HG02840 (cell line): ENCODE measurements at regions not wholly inside any gene's neighbourhood (a gene's known extent, or its start where the extent isn't known, plus 50 kb on each side); places are given as distances from the start of the nearest gene placed in this dataset.
"Not testable (repeated sequence)": the region's sequence is repeated elsewhere in the genome, so short reads cannot be mapped to it uniquely, and the experiment has no call there.

Source experiments
- ATAC-seq: cut with Tn5 transposase; IDR thresholded peaks from one replicate; pipeline ENCODE4 v1.9.1; 2021; ENCODE audit warnings: mild to moderate bottlenecking, moderate library complexity, moderate number of reproducible peaks; ENCODE audit not compliant: unreplicated experiment, low FRiP score

GRCh38 chr22:49015993-49016908, 811.4 kb downstream of the BRD1 start:
- no peak for ATAC-seq

GRCh38 chr22:49015459-49015858, 812.2 kb downstream of the BRD1 start:
- ATAC-seq = no peak

- no peak for ATAC-seq
These were observed 813.2 kb downstream of the BRD1 start for GRCh38 chr22:49014227-49015201.

- no peak for ATAC-seq
These were observed 814.0 kb downstream of the BRD1 start for GRCh38 chr22:49013707-49014106.

- ATAC-seq = no peak
These were observed 814.8 kb downstream of the BRD1 start for GRCh38 chr22:49012712-49013395.

GRCh38 chr22:49011769-49012648, 815.7 kb downstream of the BRD1 start:
- no peak for ATAC-seq

- no peak for ATAC-seq
These were observed 816.3 kb downstream of the BRD1 start for GRCh38 chr22:49011379-49011768.

GRCh38 chr22:49010901-49011300, 816.8 kb downstream of the BRD1 start:
- no peak for ATAC-seq

GRCh38 chr22:49010070-49010863, 817.4 kb downstream of the BRD1 start:
- no peak for ATAC-seq

GRCh38 chr22:49009359-49010063, 818.2 kb downstream of the BRD1 start:
- ATAC-seq = no peak

GRCh38 chr22:49008682-49009235, 818.9 kb downstream of the BRD1 start:
- ATAC-seq = no peak

- no peak for ATAC-seq
These were observed 820.5 kb downstream of the BRD1 start for GRCh38 chr22:49007013-49007653.

- ATAC-seq = no peak
These were observed 821.3 kb downstream of the BRD1 start for GRCh38 chr22:49006207-49007012.

GRCh38 chr22:49005557-49005956, 822.1 kb downstream of the BRD1 start:
- ATAC-seq = no peak

GRCh38 chr22:49004484-49005399, 822.9 kb downstream of the BRD1 start:
- ATAC-seq = no peak

- not testable (repeated sequence) for ATAC-seq
These were observed 830.1 kb downstream of the BRD1 start for GRCh38 chr22:48997605-48998004.
